Skin of body (tissue), 1 donor: ENCODE measurements at regions not wholly inside any gene's neighbourhood (a gene's known extent, or its start where the extent isn't known, plus 50 kb on each side); places are given as distances from the start of the nearest gene placed in this dataset.

ENCODE experiments used
- DNase-seq: peaks from one replicate; lab custom pipeline; 2025; lab: John Stamatoyannopoulos, UW

GRCh38 chr7:10662982-10663884, 310.4 kb upstream of the PHF14 start:
- DNase-seq: no peak

- no peak for DNase-seq
These were observed 301.5 kb upstream of the PHF14 start for GRCh38 chr7:10672186-10672585.

- DNase-seq: no peak
These were observed 296.5 kb upstream of the PHF14 start for GRCh38 chr7:10677211-10677610.

DNA sequence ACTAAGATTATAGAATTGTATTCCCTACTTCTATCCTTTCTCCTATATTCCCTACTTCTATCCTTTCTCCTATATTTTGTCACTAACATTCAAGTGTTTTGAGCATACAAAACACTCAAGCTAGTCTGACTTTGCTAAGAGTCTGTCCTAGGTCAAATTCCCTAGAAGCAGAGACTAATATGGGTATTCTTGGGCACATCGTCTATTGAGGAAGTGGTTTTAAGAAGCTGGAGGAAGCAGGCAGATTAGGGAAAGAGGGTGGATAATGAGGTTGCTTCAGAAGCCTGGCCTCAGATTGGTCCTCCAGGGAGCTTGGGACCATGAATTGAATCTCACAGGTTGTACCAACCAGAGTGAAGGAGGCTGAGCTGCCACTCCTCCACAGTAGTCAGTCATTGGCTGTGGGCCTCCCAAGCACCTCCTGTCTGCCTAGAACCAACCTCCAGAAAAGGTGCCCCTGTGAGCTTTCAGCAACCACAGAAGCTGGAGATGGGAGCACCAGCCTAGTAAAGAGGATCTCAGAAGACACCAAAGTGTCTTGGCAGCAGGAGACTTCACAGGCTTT, 295.9 kb upstream of the PHF14 start:
- no peak for DNase-seq

GRCh38 chr7:10684606-10685005, 289.1 kb upstream of the PHF14 start:
- DNase-seq: no peak

DNA sequence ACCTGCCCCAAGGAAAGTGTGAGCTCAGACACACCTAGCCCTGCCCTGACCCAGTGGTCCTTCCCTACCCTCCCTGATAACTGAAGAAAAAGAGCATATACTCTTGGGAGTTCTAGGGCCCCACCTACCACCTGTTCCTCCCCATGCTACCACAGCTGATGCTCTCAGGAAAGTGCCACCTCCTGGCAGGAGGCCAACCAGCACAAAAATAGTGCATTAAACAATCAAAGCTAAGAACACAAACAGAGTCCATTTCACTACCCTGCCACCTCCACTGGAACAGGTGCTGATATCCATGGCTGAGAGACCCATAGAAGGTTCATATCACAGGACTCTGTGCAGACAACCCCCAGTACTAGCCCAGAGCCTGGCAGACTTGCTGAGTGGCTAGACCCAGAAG, 288.6 kb upstream of the PHF14 start:
- no peak for DNase-seq

GRCh38 chr7:10688544-10688943, 285.1 kb upstream of the PHF14 start:
- no peak for DNase-seq

DNA sequence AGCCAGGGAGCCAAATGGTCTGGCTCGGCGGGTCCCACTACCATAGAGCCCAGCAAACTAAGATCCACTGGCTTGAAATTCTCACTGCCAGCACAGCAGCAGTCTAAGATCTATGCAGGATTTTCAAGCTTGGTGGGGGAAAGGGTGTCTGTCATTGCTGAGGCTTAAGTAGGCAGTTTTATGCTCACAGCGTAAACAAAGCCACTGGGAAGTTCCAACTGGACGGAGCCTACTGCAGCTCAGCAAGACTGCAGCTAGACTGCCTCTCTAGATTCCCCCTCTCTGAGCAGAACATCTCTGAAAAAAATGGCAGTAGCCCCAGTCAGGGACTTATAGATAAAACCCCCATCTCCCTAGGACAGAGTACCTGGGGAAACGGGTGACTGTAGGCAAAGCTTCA, 277.6 kb upstream of the PHF14 start:
- no peak for DNase-seq

DNA sequence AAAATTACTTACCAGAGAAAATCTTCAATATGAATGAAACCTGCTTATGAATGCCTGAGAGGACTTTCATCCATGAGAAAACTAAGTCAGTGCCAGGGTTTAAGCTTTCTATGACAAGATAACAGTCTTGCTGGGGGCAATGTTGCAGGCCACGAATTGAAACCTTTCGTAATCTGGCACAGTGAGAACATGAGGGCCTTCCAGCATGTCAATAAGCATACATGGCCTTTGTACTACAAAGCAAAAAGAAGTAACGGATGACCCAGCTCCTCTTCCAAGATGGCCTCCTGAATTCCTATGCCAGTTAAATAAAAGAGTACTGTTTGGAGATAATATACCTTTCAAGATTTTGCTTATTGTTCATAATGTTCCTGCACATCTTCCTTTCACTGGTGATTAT, 270.6 kb upstream of the PHF14 start:
- no peak for DNase-seq

GRCh38 chr7:10703981-10704380, 269.7 kb upstream of the PHF14 start:
- DNase-seq: no peak

- DNase-seq: no peak
These were observed 269.0 kb upstream of the PHF14 start for GRCh38 chr7:10704653-10705052.

- DNase-seq: no peak
These were observed 266.7 kb upstream of the PHF14 start for GRCh38 chr7:10706875-10707493.

GRCh38 chr7:10707519-10707918, 266.2 kb upstream of the PHF14 start:
- DNase-seq: no peak

GRCh38 chr7:10708447-10708846, 265.2 kb upstream of the PHF14 start:
- no peak for DNase-seq

DNA sequence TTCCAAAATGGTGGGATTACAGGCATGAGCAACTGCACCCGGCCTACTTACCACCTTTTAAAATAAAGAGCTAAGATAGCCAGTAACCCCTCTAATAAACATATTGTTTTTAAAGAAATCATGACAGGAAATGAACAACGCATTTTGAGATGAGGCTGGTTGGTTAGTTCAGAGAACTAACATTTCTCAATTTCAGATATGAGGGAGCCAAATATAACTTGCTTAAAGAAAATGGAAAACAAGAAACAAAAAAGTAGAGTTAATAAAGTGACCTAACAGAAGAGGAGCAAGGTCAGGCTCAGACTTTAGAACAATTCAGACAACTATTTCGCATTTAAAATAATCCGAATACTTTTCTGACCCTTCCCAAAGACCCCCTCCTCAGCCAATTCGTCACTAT, 254.9 kb upstream of the PHF14 start:
- no peak for DNase-seq

GRCh38 chr7:10720042-10720441, 253.6 kb upstream of the PHF14 start:
- no peak for DNase-seq

DNA sequence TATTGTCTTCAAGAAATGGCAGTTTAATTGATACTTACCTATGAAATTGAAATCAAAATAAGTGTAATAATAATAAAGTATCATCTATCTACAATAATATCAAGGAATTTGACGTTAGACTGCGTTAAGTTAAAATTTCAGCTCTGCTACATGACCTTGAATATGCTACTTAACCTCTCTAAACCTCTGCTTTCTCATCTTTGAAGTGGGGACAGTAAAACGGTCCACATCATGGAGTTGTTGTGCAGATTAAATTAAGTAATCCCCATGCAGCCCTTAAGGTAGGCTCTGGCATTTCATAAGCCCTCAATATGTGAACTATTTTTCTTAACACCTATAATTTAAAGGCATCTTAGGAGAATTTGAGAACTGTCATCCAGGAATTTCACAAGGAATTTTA, 252.4 kb upstream of the PHF14 start:
- DNase-seq: no peak

GRCh38 chr7:10723832-10724231, 249.8 kb upstream of the PHF14 start:
- no peak for DNase-seq

DNA sequence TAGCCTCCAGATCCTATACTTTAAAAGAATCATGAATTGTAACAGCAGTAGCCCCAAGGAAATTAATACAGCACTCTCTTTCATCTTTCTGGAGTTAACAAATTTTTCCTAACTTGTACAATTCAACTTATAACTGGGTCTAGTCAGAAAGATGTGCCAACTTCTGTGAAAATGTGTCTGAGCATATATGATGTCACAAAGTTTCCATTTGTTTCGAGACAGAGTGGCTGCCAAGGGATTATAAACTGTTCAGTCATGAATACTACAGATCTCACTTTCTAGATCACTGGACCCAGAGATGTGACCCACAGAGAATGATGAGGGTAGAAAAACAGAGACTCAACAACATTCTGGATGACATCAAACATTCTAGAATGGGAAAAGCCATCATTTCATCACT, 249.2 kb upstream of the PHF14 start:
- DNase-seq: peak; percentile 15

DNA sequence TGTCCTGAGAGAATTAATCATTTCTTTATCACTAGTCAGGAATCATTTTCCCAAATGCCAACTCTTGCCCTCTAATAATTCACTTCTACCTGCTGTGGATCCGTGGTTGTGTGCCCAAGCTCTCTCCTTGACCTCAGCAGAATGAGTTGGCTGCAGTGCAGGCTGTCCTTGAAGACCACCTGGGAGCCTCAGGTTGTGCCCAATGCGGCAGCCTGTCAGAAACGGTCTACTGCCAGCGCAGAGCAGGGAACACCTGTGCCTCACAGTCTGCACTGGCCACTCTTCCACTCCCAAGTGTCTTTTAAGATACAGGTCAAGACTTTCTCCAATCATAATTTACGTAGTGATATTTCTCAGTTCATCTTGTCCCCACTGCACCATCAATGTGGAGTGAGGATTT, 246.0 kb upstream of the PHF14 start:
- no peak for DNase-seq

- DNase-seq: no peak
These were observed 242.4 kb upstream of the PHF14 start for GRCh38 chr7:10731253-10731773.

DNA sequence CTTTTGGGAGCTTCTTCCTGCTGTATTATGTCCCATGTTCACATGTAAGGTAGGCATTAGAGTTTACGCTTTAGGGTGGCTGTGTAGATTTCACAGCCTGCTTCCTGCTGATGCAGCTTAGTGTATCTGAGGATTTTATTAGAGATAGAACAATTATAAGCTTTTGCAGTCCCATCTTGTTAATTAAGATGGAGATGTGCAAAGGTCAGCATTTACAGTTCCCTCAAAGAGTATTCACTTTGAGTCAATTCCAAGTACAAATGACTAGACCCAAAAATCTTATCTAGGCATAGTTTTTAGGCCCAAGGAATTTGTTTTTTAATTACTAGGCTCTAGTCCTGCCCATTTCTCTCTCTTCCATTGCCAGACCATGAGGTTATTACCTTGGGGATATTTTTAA, 239.9 kb upstream of the PHF14 start:
- DNase-seq: no peak

GRCh38 chr7:10734595-10734994, 239.1 kb upstream of the PHF14 start:
- no peak for DNase-seq
